ENCODE measurements at regions not wholly inside any gene's neighbourhood (a gene's known extent, or its start where the extent isn't known, plus 50 kb on each side); places are given as distances from the start of the nearest gene placed in this dataset.

DNA sequence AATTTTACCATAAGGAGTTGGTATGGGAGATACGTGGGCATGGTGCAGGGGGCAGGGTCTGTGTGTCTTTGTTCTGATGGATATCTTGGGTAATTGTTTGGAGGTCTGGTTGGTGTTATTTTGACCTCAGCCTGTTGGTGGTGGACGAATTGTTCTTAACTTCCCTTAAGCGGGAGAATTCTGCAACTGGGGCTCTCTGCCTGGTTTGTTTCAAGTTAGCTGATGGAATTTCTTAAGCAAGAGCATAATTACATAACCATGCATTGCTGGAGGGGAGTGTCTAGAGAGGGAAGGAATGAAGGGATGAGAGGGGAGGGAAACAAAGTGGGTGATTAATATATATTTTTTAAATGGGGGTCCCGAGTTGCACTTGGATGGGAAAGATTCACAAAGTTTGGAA is 908.5 kb upstream of the RAG2 start:
- no peak for TF ChIP-seq POLR2AphosphoS5 (IDR thresholded peaks at IDR 0.05)
- TF ChIP-seq, protein P1, sequence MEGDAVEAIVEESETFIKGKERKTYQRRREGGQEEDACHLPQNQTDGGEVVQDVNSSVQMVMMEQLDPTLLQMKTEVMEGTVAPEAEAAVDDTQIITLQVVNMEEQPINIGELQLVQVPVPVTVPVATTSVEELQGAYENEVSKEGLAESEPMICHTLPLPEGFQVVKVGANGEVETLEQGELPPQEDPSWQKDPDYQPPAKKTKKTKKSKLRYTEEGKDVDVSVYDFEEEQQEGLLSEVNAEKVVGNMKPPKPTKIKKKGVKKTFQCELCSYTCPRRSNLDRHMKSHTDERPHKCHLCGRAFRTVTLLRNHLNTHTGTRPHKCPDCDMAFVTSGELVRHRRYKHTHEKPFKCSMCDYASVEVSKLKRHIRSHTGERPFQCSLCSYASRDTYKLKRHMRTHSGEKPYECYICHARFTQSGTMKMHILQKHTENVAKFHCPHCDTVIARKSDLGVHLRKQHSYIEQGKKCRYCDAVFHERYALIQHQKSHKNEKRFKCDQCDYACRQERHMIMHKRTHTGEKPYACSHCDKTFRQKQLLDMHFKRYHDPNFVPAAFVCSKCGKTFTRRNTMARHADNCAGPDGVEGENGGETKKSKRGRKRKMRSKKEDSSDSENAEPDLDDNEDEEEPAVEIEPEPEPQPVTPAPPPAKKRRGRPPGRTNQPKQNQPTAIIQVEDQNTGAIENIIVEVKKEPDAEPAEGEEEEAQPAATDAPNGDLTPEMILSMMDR (IDR thresholded peaks at IDR 0.05): no peak
- no peak for TF ChIP-seq POLR2A (IDR thresholded peaks at IDR 0.05)
- Histone ChIP-seq H3K4me3 (no peak overlapping the region), H3K4me1 (replicated peaks) (no peaks in the 10 kb centered on the region), H3K27me3 (replicated peaks; ENCODE audit: insufficient read depth) (no peaks in the 10 kb centered on the region), H3K36me3 (no peaks in the 10 kb centered on the region), H3K27ac (no peak overlapping the region), H3K9me3 (no peaks in the 10 kb centered on the region)
- 69% methylated on average over 4 of the region's 4 CpGs for WGBS
- intact Hi-C loops (cut with DNase I): no loop called here
- no peak for DNase-seq (ENCODE audit: low spot score)

- H3K27ac ChIP-seq: no peak overlapping the region
- no peaks in the 10 kb centered on the region for H3K36me3 ChIP-seq
- H3K9me3 ChIP-seq: no peaks in the 10 kb centered on the region
- no peaks in the 10 kb centered on the region for H3K27me3 ChIP-seq (replicated peaks; ENCODE audit: insufficient read depth)
- no peak for DNase-seq (ENCODE audit: low spot score)
- 72% methylated on average over 4 of the region's 4 CpGs for WGBS
- no peaks in the 10 kb centered on the region for H3K4me1 ChIP-seq (replicated peaks)
- TF ChIP-seq POLR2A (IDR thresholded peaks at IDR 0.05): no peak
- TF ChIP-seq, protein P1 (IDR thresholded peaks at IDR 0.05): no peak
- no peak for TF ChIP-seq POLR2AphosphoS5 (IDR thresholded peaks at IDR 0.05)
- no peak overlapping the region for H3K4me3 ChIP-seq
- intact Hi-C loops (cut with DNase I): no loop called here
Measured at GRCh38 chr11:37505406-37505805, 907.4 kb upstream of the RAG2 start.

DNA sequence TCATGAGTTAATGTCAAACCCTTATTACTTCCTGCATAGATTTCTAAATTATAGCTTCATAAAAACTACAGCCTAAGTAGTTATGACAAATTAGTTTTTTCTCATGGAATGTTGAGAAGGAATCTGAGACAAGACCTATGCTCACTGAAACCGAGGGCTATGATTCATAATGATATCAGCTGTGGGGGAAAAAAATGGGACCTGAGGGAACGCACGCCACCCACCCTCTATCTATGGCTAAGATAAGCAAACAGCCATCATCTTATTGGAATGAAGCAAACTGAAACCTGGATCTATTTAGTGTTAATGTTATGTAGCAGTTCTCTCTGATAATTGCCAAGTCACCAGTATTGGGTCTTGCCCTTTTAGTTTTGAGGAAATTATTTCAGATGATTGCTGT is 906.9 kb upstream of the RAG2 start:
- no peak overlapping the region for H3K27ac ChIP-seq
- WGBS: 41% methylated on average over 3 of the region's 3 CpGs
- intact Hi-C loops (cut with DNase I): no loop called here
- no peaks in the 10 kb centered on the region for H3K36me3 ChIP-seq
- H3K4me3 ChIP-seq: no peak overlapping the region
- H3K4me1 ChIP-seq (replicated peaks): no peaks in the 10 kb centered on the region
- no peaks in the 10 kb centered on the region for H3K27me3 ChIP-seq (replicated peaks; ENCODE audit: insufficient read depth)
- TF ChIP-seq POLR2A (IDR thresholded peaks at IDR 0.05): no peak
- TF ChIP-seq, protein P1 (IDR thresholded peaks at IDR 0.05): no peak
- no peak for TF ChIP-seq POLR2AphosphoS5 (IDR thresholded peaks at IDR 0.05)
- H3K9me3 ChIP-seq: no peaks in the 10 kb centered on the region
- DNase-seq (ENCODE audit: low spot score): no peak

DNA sequence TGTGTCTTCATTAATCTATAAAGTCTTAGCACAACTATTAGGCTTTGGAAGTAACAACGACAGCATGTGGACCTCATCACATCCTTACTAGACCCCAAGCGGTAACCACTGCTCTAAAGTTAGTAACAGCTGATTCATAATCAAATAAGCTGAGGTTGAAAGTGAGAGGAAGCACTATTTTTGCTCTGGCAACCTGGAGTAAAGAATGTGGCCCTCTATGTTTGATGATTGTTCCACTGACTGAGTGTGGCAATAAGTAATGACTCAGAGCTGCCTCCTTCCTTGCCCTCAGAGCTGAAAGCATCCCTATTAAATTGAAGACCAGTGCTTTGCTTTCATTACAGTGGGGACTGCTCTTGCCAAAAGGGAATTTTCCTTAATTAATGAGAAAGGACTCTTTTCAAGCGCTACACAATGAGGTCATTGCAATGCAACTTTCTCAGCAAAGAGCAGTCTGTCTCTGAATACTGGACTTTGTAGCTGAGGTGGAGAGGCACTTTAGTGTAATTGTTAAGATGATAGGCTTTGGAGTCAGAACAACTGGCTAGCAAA is 906.1 kb upstream of the RAG2 start:
- intact Hi-C loops (cut with DNase I): no loop called here
- TF ChIP-seq POLR2A (IDR thresholded peaks at IDR 0.05) (no peak), POLR2AphosphoS5 (IDR thresholded peaks at IDR 0.05) (no peak)
- TF ChIP-seq, protein P1 (IDR thresholded peaks at IDR 0.05): no peak
- DNase-seq (ENCODE audit: low spot score): no peak
- Histone ChIP-seq H3K4me3 (no peak overlapping the region), H3K9me3 (no peaks in the 10 kb centered on the region), H3K27ac (no peak overlapping the region), H3K4me1 (replicated peaks) (no peaks in the 10 kb centered on the region), H3K27me3 (replicated peaks; ENCODE audit: insufficient read depth) (no peaks in the 10 kb centered on the region), H3K36me3 (no peaks in the 10 kb centered on the region)
- whole genome bisulfite sequencing: 64% methylated on average over 3 of the region's 3 CpGs

DNA sequence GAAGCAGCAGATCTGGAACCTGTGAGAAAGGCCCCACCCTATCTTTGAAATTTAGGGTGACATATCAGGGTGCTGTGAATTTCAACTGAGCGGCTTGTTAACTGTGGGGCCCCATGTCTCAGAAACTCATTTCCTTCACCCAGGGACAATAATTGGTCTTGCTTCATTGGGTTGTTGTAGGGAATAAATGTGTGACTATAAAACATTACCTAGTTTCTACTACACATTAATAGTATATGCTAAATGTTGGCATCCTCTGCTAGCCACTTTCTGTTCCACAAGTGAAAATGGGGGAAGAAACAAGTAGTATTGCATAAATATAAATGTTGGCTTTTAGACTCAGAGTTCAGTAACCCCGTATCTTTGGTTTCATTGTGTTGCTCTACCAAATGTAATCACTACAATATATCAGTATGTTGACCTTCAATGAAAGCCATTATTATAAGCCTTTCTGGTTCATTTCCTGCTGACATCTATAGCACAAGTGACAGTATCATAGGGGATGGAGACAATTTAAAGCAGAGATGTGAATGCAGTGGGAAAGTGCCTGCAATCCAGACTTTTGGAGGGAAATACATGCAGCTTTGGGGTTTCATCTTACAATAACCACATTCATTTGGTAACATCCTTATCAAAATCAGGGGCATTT is 905.5 kb upstream of the RAG2 start:
- Histone ChIP-seq H3K4me3 (no peak overlapping the region), H3K27me3 (replicated peaks; ENCODE audit: insufficient read depth) (no peaks in the 10 kb centered on the region), H3K4me1 (replicated peaks) (no peaks in the 10 kb centered on the region), H3K27ac (no peak overlapping the region), H3K36me3 (no peaks in the 10 kb centered on the region), H3K9me3 (no peaks in the 10 kb centered on the region)
- TF ChIP-seq POLR2AphosphoS5 (IDR thresholded peaks at IDR 0.05): no peak
- TF ChIP-seq POLR2A (IDR thresholded peaks at IDR 0.05): no peak
- TF ChIP-seq, protein P1 (IDR thresholded peaks at IDR 0.05): no peak
- 78% methylated on average over 2 of the region's 2 CpGs for WGBS
- DNase-seq (ENCODE audit: low spot score): no peak
- intact Hi-C loops (cut with DNase I): no loop called here
